Hepatocyte (in vitro differentiated cells): ENCODE measurements at regions not wholly inside any gene's neighbourhood (a gene's known extent, or its start where the extent isn't known, plus 50 kb on each side); places are given as distances from the start of the nearest gene placed in this dataset.

Experiments used
- CTCF ChIP-seq: fragments of 200-600 bp; sonication (generic); IDR thresholded peaks from 2 replicates; pipeline ENCODE4 v1.5.1; 2016; ENCODE audit warnings: antibody characterized with exemption, mild to moderate bottlenecking; ENCODE audit not compliant: poor library complexity
- EZH2 ChIP-seq: fragments of 200-600 bp; sonication (generic); IDR thresholded peaks from 2 replicates; pipeline ENCODE4 v1.6.1; 2016; ENCODE audit warnings: antibody characterized with exemption, mild to moderate bottlenecking, borderline replicate concordance

- no peak for TF ChIP-seq CTCF
- no peak for TF ChIP-seq EZH2
Measured at GRCh38 chr7:108719631-108720030, 150.0 kb downstream of the DNAJB9 start.
